Lower leg skin (tissue), 3 donors: ENCODE measurements at regions not wholly inside any gene's neighbourhood (a gene's known extent, or its start where the extent isn't known, plus 50 kb on each side); places are given as distances from the start of the nearest gene placed in this dataset.

Experiments
- POLR2A ChIP-seq, 2 donors: fragments of 450-650 bp; IDR thresholded peaks; one replicate each; pipeline ENCODE4 v1.6.1; 2016 to 2017; ENCODE audit warnings: antibody characterized with exemption in 2 of 2, mild to moderate bottlenecking in 1 of 2, moderate library complexity in 1 of 2
- TF ChIP-seq, protein P1 (sequence below), 3 donors: fragments of 450-650 bp; IDR thresholded peaks; one replicate each; pipeline ENCODE4 v1.5.1; 2016; ENCODE audit warnings: antibody characterized with exemption in 3 of 3, mild to moderate bottlenecking in 3 of 3, moderate library complexity in 2 of 3

DNA sequence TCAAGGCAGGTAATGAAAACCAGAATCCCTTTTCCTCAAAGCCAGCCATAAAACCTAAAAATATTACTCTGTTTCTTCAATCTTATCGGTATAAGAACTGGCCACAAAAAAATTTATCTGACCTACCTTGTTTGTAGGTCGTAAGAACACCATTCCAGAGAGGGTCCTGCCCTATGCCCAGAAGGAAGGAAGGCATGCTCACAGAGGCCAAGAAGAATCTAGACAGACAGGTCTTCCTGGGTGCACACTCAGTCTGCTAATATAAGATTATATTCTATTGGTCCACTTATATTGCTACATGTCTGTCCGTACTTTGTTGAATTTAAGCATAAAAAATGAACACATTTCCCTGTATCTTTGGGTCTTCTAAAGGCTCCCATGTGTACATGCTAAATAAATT lies 2136.1 kb upstream of the PCDH20 start:
- TF ChIP-seq, protein P1, sequence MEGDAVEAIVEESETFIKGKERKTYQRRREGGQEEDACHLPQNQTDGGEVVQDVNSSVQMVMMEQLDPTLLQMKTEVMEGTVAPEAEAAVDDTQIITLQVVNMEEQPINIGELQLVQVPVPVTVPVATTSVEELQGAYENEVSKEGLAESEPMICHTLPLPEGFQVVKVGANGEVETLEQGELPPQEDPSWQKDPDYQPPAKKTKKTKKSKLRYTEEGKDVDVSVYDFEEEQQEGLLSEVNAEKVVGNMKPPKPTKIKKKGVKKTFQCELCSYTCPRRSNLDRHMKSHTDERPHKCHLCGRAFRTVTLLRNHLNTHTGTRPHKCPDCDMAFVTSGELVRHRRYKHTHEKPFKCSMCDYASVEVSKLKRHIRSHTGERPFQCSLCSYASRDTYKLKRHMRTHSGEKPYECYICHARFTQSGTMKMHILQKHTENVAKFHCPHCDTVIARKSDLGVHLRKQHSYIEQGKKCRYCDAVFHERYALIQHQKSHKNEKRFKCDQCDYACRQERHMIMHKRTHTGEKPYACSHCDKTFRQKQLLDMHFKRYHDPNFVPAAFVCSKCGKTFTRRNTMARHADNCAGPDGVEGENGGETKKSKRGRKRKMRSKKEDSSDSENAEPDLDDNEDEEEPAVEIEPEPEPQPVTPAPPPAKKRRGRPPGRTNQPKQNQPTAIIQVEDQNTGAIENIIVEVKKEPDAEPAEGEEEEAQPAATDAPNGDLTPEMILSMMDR (IDR thresholded peaks at IDR 0.05), result no peak
- TF ChIP-seq POLR2A (IDR thresholded peaks at IDR 0.05), result no peak
